DND-41 (cell line): ENCODE measurements at regions not wholly inside any gene's neighbourhood (a gene's known extent, or its start where the extent isn't known, plus 50 kb on each side); places are given as distances from the start of the nearest gene placed in this dataset.

Source experiments
- ATAC-seq: fragments of 200-7000 bp; cut with Tn5 transposase; 3 replicates; pipeline ENCODE4 v1.9.1; 2021; ENCODE audit warnings: low read depth; ENCODE audit not compliant: insufficient read depth
- DNase-seq: peaks from one replicate; pipeline ENCODE4 v3.0.0-alpha.2; 2020
- H2AFZ ChIP-seq: 2 replicates; pipeline ENCODE4 v1.6.0; 2012; ENCODE audit warnings: low read depth, low read length
- H3K27ac ChIP-seq: 2 replicates; pipeline ENCODE4 v1.5.1; 2012; ENCODE audit warnings: low read length, inconsistent platforms
- H3K27me3 ChIP-seq: fragments of 200-600 bp; sonication (generic); 2 replicates; pipeline ENCODE4 v1.6.0; 2012; ENCODE audit warnings: low read length, mild to moderate bottlenecking, inconsistent platforms; ENCODE audit not compliant: insufficient read depth, poor library complexity
- H3K36me3 ChIP-seq: 2 replicates; pipeline ENCODE4 v1.5.1; 2012; ENCODE audit warnings: low read length, inconsistent platforms; ENCODE audit not compliant: insufficient read depth
- H3K4me1 ChIP-seq: 2 replicates; pipeline ENCODE4 v1.5.1; 2012; ENCODE audit warnings: mild to moderate bottlenecking, low read length; ENCODE audit not compliant: insufficient read depth
- H3K4me2 ChIP-seq: 2 replicates; pipeline ENCODE4 v1.6.0; 2012; ENCODE audit warnings: mild to moderate bottlenecking, moderate library complexity, low read length, inconsistent platforms; ENCODE audit not compliant: insufficient read depth
- H3K4me3 ChIP-seq, 2 experiments: fragments of 200-600 bp in 1 of 2; shearing (Covaris generic) in 1 of 2; 2 replicates each; pipeline ENCODE4 v1.5.1; 2012 to 2016; ENCODE audit warnings: inconsistent platforms in 2 of 2, low read length in 2 of 2, mild to moderate bottlenecking in 2 of 2, low read depth in 1 of 2, moderate library complexity in 1 of 2
- H3K79me2 ChIP-seq: 2 replicates; pipeline ENCODE4 v1.6.0; 2012; ENCODE audit warnings: low read length, inconsistent platforms; ENCODE audit not compliant: insufficient read depth
- H3K9ac ChIP-seq: 2 replicates; pipeline ENCODE4 v1.6.0; 2012; ENCODE audit warnings: low read depth, mild to moderate bottlenecking, inconsistent platforms, low read length, moderate library complexity
- H3K9me3 ChIP-seq: 2 replicates; pipeline ENCODE4 v1.5.1; 2012; ENCODE audit warnings: low read length, moderate library complexity, mild to moderate bottlenecking, inconsistent platforms; ENCODE audit not compliant: insufficient read depth, severe bottlenecking
- H4K20me1 ChIP-seq: 2 replicates; pipeline ENCODE4 v1.6.0; 2012; ENCODE audit warnings: low read length; ENCODE audit not compliant: insufficient read depth
- EZH2 ChIP-seq: IDR thresholded peaks from 3 replicates; pipeline ENCODE4 v1.6.1; 2012; ENCODE audit warnings: borderline replicate concordance, low read depth, mild to moderate bottlenecking, moderate library complexity, low read length, inconsistent platforms; ENCODE audit not compliant: severe bottlenecking
- TF ChIP-seq, protein P1 (sequence below): IDR thresholded peaks from 2 replicates; pipeline ENCODE4 v1.5.1; 2012; ENCODE audit warnings: borderline replicate concordance, low read length, moderate library complexity, mild to moderate bottlenecking; ENCODE audit not compliant: poor library complexity, severe bottlenecking; ENCODE audit errors: extremely low read depth

DNA sequence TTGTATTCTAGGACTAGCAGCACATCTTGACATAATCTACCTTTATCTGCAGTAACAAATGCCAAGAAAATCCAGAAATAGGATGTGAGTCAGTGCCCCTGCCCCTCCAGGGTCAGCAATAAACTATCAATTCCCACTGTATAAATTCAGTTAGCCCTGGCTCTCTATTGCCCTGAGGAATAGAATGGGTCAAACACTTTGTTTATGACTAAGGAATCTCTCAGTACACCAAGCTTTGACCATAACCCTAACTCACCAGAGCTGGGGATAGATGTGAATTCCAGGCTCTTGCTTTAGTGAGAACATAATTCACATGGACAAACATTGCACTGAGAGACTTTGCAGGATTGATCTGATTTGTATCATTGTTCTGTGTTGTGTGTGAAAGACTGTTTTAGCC is 82.3 kb downstream of the CXXC4 start:
- Histone ChIP-seq H3K27me3 (no peaks in the 10 kb centered on the region), H3K36me3 (no peaks in the 10 kb centered on the region), H3K4me1 (no peaks in the 10 kb centered on the region), H3K9me3 (no peaks in the 10 kb centered on the region), H3K79me2 (no peaks in the 10 kb centered on the region), H3K4me2 (no peak overlapping the region), H3K9ac (no peak overlapping the region), H4K20me1 (no peaks in the 10 kb centered on the region), H3K27ac (no peak overlapping the region), H2AFZ (no peak overlapping the region), H3K4me3 (no peak overlapping the region)
- TF ChIP-seq, protein P1, sequence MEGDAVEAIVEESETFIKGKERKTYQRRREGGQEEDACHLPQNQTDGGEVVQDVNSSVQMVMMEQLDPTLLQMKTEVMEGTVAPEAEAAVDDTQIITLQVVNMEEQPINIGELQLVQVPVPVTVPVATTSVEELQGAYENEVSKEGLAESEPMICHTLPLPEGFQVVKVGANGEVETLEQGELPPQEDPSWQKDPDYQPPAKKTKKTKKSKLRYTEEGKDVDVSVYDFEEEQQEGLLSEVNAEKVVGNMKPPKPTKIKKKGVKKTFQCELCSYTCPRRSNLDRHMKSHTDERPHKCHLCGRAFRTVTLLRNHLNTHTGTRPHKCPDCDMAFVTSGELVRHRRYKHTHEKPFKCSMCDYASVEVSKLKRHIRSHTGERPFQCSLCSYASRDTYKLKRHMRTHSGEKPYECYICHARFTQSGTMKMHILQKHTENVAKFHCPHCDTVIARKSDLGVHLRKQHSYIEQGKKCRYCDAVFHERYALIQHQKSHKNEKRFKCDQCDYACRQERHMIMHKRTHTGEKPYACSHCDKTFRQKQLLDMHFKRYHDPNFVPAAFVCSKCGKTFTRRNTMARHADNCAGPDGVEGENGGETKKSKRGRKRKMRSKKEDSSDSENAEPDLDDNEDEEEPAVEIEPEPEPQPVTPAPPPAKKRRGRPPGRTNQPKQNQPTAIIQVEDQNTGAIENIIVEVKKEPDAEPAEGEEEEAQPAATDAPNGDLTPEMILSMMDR = no peak
- TF ChIP-seq EZH2 = no peak
- no peak for DNase-seq
- ATAC-seq = no peak

DNA sequence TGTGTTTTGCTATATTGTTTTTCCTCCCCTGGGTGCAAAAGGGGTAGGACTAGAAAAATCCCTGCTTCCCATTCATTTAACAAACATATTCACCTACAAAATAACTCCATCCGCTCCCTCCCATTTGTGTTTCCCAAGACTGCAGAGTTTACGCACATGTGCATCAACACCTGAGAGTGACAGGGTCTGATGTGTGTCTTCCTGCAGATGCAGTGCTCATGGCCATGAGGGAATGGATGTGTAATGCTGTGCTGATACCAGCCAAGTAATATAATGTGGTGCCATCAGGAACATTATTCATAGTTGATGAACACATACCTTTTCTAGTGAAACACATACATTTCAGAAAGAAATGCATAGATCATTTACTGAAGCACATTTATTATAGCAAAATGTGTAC is 83.2 kb downstream of the CXXC4 start:
- Histone ChIP-seq H3K79me2 (no peaks in the 10 kb centered on the region), H3K9me3 (no peaks in the 10 kb centered on the region), H4K20me1 (no peaks in the 10 kb centered on the region), H3K36me3 (no peaks in the 10 kb centered on the region), H3K4me1 (no peaks in the 10 kb centered on the region), H3K9ac (no peak overlapping the region), H3K4me3 (no peak overlapping the region), H2AFZ (no peak overlapping the region), H3K4me2 (no peak overlapping the region), H3K27ac (no peak overlapping the region), H3K27me3 (no peaks in the 10 kb centered on the region)
- TF ChIP-seq EZH2 = no peak
- TF ChIP-seq, protein P1 = no peak
- ATAC-seq = no peak
- no peak for DNase-seq

DNA sequence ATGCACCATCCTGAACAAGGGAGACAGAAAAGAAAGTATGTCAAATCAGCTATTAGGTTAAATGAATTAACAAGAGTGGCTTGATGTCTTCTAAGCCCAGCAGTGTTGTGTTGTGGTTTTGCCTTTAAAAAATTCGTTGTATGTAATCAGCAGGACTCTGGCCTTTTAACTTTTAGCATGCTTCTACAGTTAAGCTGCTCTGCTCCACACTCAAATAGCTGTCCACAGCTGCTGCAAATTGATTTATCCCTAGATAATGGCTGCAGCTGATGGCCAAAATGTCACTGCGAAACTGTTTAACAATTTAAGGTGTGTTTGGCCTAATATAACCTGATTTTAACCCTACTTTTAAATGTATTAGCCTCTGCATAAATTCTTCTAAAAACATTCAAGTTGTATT is 85.8 kb downstream of the CXXC4 start:
- Histone ChIP-seq H3K4me1 (no peaks in the 10 kb centered on the region), H2AFZ (no peak overlapping the region), H3K36me3 (no peaks in the 10 kb centered on the region), H4K20me1 (no peaks in the 10 kb centered on the region), H3K4me2 (no peak overlapping the region), H3K79me2 (no peaks in the 10 kb centered on the region), H3K27ac (no peak overlapping the region), H3K4me3 (no peak overlapping the region), H3K27me3 (no peaks in the 10 kb centered on the region), H3K9ac (no peak overlapping the region), H3K9me3 (no peaks in the 10 kb centered on the region)
- DNase-seq = no peak
- TF ChIP-seq EZH2 = no peak
- TF ChIP-seq, protein P1 = no peak
- ATAC-seq = peak; percentile 40; the same call in 1 of the 3 replicates

DNA sequence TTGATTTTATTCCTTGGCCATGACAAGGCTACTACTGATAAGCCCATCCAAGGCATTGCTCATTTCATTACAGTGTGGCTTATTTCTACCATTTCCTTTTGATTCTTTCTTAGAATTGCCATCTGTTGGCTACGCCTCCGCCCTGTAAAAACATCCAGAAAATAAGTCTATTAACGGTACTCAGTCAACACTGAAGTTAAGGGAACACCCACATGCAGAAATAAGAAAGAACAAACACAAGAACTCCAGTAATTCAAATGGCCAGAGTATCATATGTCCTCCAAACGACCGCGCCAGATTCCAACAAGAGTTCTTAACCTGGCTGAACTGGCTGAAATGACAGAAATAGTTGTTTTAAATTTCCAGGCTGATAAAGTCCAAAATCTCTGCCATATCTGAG is 90.3 kb downstream of the CXXC4 start:
- Histone ChIP-seq H3K9ac (no peak overlapping the region), H3K27me3 (no peaks in the 10 kb centered on the region), H3K4me2 (no peak overlapping the region), H3K79me2 (no peaks in the 10 kb centered on the region), H3K4me3 (no peak overlapping the region), H3K4me1 (no peaks in the 10 kb centered on the region), H3K9me3 (no peaks in the 10 kb centered on the region), H3K36me3 (no peaks in the 10 kb centered on the region), H2AFZ (no peak overlapping the region), H4K20me1 (no peaks in the 10 kb centered on the region), H3K27ac (no peak overlapping the region)
- no peak for DNase-seq
- TF ChIP-seq, protein P1 = no peak
- no peak for TF ChIP-seq EZH2
- ATAC-seq = no peak
